ENCODE measurements at regions not wholly inside any gene's neighbourhood (a gene's known extent, or its start where the extent isn't known, plus 50 kb on each side); places are given as distances from the start of the nearest gene placed in this dataset.

DNA sequence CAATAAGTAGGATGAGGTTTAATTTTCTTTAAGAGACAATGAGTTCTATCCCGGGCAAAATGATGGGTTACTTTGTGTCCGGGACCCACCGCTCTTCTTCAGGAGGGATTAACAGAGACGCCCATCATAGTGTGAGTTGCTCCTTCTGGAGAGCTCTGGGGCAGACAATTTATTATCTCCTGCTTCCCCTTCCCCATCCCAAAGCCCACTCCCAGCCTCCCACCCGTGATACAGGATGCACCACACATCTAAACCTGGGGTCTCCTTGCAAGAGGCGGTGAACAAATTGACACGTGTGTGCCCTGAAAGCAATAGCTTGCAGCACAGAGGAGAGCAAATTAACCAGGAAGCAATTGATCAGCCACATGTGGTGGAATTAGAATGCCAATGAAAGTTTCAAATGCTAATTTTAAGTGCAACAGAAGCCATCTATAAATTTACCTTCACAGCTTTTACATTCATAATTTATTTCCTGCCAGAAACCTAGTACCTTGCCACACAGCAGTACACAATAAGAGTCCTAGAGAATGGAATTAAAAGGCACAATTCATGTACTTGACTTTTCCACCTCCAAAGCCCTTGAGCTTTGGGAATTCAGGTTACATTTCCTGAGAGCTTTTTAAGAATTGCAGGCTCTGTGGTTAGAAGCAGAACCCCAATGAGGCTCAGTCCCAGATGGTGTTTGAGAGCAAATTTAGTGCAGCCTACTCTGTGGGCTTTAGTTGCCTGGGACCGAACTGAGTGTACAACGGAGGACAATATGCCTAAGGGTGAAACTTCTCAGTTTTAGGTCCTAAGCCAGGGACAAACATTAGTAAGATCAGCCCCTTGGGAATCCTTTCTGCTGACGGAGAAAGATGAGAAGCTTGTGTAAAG is 399.6 kb downstream of the MED10 start:
- H3K36me3 ChIP-seq (ENCODE audit: control insufficient read depth, insufficient read depth, low read length): no peaks in the 10 kb centered on the region
- no peak for DNase-seq (ENCODE audit: low read depth)
- TF ChIP-seq, protein P1, sequence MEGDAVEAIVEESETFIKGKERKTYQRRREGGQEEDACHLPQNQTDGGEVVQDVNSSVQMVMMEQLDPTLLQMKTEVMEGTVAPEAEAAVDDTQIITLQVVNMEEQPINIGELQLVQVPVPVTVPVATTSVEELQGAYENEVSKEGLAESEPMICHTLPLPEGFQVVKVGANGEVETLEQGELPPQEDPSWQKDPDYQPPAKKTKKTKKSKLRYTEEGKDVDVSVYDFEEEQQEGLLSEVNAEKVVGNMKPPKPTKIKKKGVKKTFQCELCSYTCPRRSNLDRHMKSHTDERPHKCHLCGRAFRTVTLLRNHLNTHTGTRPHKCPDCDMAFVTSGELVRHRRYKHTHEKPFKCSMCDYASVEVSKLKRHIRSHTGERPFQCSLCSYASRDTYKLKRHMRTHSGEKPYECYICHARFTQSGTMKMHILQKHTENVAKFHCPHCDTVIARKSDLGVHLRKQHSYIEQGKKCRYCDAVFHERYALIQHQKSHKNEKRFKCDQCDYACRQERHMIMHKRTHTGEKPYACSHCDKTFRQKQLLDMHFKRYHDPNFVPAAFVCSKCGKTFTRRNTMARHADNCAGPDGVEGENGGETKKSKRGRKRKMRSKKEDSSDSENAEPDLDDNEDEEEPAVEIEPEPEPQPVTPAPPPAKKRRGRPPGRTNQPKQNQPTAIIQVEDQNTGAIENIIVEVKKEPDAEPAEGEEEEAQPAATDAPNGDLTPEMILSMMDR (IDR thresholded peaks at IDR 0.05; ENCODE audit: insufficient read depth, low read length, poor library complexity, severe bottlenecking): no peak
- no peak overlapping the region for H3K4me3 ChIP-seq (ENCODE audit: low read depth, low read length)
- H3K27me3 ChIP-seq (ENCODE audit: control insufficient read depth, insufficient read depth, low read length): no peaks in the 10 kb centered on the region

GRCh38 chr5:5971203-5971602 is 407.1 kb downstream of the MED10 start:
- no peaks in the 10 kb centered on the region for H3K27me3 ChIP-seq (ENCODE audit: control insufficient read depth, insufficient read depth, low read length)
- no peaks in the 10 kb centered on the region for H3K36me3 ChIP-seq (ENCODE audit: control insufficient read depth, insufficient read depth, low read length)
- TF ChIP-seq, protein P1 (IDR thresholded peaks at IDR 0.05; ENCODE audit: insufficient read depth, low read length, poor library complexity, severe bottlenecking): no peak
- no peak for DNase-seq (ENCODE audit: low read depth)
- no peak overlapping the region for H3K4me3 ChIP-seq (ENCODE audit: low read depth, low read length)

- TF ChIP-seq, protein P1 (IDR thresholded peaks at IDR 0.05; ENCODE audit: insufficient read depth, low read length, poor library complexity, severe bottlenecking): no peak
- H3K27me3 ChIP-seq (ENCODE audit: control insufficient read depth, insufficient read depth, low read length): no peaks in the 10 kb centered on the region
- H3K4me3 ChIP-seq (ENCODE audit: low read depth, low read length): no peak overlapping the region
- H3K36me3 ChIP-seq (ENCODE audit: control insufficient read depth, insufficient read depth, low read length): no peaks in the 10 kb centered on the region
- DNase-seq (ENCODE audit: low read depth): no peak
Measured at GRCh38 chr5:5969942-5970483, 408.3 kb downstream of the MED10 start.

DNA sequence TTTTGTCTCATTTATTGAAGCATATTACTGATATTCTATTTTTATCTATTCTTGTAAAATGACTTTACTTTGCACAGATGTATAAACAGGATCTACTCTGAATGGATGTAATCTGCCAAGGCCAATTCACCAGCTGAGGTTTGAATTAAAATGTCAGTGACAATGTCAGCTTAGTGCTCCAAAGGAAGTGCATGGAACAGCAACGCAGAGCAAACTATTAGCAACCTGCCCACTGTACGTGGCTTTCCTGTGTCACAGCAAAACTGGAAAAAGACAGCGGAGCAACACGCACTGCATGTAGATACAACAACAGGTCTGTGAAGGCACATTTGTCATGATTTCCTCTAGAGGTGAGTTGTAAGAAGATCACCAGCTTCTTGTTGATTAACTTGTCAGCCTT is 409.4 kb downstream of the MED10 start:
- H3K4me3 ChIP-seq (ENCODE audit: low read depth, low read length): no peak overlapping the region
- no peaks in the 10 kb centered on the region for H3K27me3 ChIP-seq (ENCODE audit: control insufficient read depth, insufficient read depth, low read length)
- no peaks in the 10 kb centered on the region for H3K36me3 ChIP-seq (ENCODE audit: control insufficient read depth, insufficient read depth, low read length)
- TF ChIP-seq, protein P1 (IDR thresholded peaks at IDR 0.05; ENCODE audit: insufficient read depth, low read length, poor library complexity, severe bottlenecking): no peak
- DNase-seq (ENCODE audit: low read depth): no peak

DNA sequence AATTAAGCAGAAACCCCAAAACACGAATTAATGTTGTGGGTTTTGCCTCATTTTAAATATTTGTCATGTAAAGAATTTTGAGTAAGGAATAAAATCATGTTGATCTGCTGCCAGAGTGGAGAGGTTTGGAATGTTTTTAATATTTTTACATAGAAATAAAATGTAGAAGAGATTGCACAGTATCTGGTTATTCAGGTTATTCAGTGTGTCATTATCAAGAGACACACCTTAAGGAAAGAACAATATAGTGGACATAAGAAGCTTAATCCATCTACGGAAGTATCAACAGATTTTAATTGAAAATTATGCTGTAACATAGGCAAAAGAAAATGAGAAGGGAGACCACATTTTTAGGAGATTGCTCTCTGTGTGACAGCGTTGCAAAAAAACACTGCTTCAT is 410.4 kb downstream of the MED10 start:
- no peaks in the 10 kb centered on the region for H3K27me3 ChIP-seq (ENCODE audit: control insufficient read depth, insufficient read depth, low read length)
- H3K36me3 ChIP-seq (ENCODE audit: control insufficient read depth, insufficient read depth, low read length): no peaks in the 10 kb centered on the region
- TF ChIP-seq, protein P1 (IDR thresholded peaks at IDR 0.05; ENCODE audit: insufficient read depth, low read length, poor library complexity, severe bottlenecking): no peak
- no peak overlapping the region for H3K4me3 ChIP-seq (ENCODE audit: low read depth, low read length)
- no peak for DNase-seq (ENCODE audit: low read depth)
